Liver (tissue), 3 donors: ENCODE measurements at regions not wholly inside any gene's neighbourhood (a gene's known extent, or its start where the extent isn't known, plus 50 kb on each side); places are given as distances from the start of the nearest gene placed in this dataset.

Source experiments
- FOXA1 ChIP-seq: IDR thresholded peaks from 2 replicates; pipeline ENCODE4 v1.6.1; 2016; ENCODE audit warnings: antibody characterized with exemption
- GABPA ChIP-seq, 2 donors: IDR thresholded peaks in 1 of 2; conservative IDR thresholded peaks in 1 of 2; 2 replicates each; pipeline ENCODE4 v1.6.1; 2016; ENCODE audit warnings: antibody characterized with exemption in 2 of 2, mild to moderate bottlenecking in 1 of 2, moderate library complexity in 1 of 2
- JUND ChIP-seq, 2 donors: IDR thresholded peaks; 2 replicates each; pipeline ENCODE4 v1.6.1; 2016; ENCODE audit warnings: antibody characterized with exemption in 2 of 2
- RAD21 ChIP-seq, 2 donors: IDR thresholded peaks; 2 replicates each; pipeline ENCODE4 v1.6.1; 2016; ENCODE audit warnings: antibody characterized with exemption in 2 of 2, mild to moderate bottlenecking in 2 of 2
- SP1 ChIP-seq: IDR thresholded peaks from 2 replicates; pipeline ENCODE4 v1.6.1; 2018; ENCODE audit warnings: antibody characterized with exemption, mild to moderate bottlenecking
- TAF1 ChIP-seq: conservative IDR thresholded peaks from 2 replicates; pipeline ENCODE4 v1.6.1; 2016; ENCODE audit warnings: antibody characterized with exemption, mild to moderate bottlenecking
- YY1 ChIP-seq: IDR thresholded peaks from 2 replicates; pipeline ENCODE4 v1.6.1; 2016; ENCODE audit warnings: antibody characterized with exemption, mild to moderate bottlenecking
- TF ChIP-seq, protein P1 (sequence below): fragments of 150-350 bp; IDR thresholded peaks from 2 replicates; pipeline ENCODE4 v1.5.1; 2017; ENCODE audit warnings: improper control_type of control experiment, low read depth, low read length; ENCODE audit not compliant: missing input control
- TF ChIP-seq, protein P2 (sequence below): IDR thresholded peaks from 2 replicates; pipeline ENCODE4 v1.6.1; 2016; ENCODE audit warnings: antibody characterized with exemption
- donor health status: healthy.
- donor health status: healthy.

DNA sequence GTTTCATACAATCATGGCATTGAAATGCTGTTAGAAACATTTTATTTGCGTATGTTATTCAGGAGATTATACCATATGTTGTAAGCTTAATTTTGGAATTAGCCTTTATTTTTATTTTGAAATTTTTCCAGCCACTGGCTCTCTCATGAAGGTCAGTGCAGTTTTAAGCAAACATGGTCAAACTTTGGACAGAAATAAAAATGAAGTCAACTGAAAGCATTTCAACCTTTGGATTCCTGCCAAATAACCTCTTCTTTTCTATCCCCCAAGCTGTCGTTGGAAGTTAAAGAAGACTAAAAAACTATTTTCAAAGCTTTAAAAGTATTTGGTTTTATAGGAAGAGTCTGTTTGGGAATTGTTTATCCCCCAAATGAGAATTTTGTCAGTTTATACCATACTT lies 846.6 kb downstream of the MCTP2 start:
- TF ChIP-seq RAD21 (IDR thresholded peaks at IDR 0.05) (no peak), YY1 (no peak), FOXA1 (no peak), JUND (IDR thresholded peaks at IDR 0.05) (no peak), SP1 (no peak), GABPA (IDR thresholded peaks at IDR 0.05 in 1 of 2, conservative IDR thresholded peaks at IDR 0.05 in 1 of 2) (no peak), TAF1 (no peak)
- TF ChIP-seq, protein P1, sequence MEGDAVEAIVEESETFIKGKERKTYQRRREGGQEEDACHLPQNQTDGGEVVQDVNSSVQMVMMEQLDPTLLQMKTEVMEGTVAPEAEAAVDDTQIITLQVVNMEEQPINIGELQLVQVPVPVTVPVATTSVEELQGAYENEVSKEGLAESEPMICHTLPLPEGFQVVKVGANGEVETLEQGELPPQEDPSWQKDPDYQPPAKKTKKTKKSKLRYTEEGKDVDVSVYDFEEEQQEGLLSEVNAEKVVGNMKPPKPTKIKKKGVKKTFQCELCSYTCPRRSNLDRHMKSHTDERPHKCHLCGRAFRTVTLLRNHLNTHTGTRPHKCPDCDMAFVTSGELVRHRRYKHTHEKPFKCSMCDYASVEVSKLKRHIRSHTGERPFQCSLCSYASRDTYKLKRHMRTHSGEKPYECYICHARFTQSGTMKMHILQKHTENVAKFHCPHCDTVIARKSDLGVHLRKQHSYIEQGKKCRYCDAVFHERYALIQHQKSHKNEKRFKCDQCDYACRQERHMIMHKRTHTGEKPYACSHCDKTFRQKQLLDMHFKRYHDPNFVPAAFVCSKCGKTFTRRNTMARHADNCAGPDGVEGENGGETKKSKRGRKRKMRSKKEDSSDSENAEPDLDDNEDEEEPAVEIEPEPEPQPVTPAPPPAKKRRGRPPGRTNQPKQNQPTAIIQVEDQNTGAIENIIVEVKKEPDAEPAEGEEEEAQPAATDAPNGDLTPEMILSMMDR, result no peak
- TF ChIP-seq, protein P2, sequence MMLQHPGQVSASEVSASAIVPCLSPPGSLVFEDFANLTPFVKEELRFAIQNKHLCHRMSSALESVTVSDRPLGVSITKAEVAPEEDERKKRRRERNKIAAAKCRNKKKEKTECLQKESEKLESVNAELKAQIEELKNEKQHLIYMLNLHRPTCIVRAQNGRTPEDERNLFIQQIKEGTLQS, result no peak
